Peyer's patch (tissue), 4 donors: ENCODE measurements at regions not wholly inside any gene's neighbourhood (a gene's known extent, or its start where the extent isn't known, plus 50 kb on each side); places are given as distances from the start of the nearest gene placed in this dataset.

Source experiments
- POLR2A ChIP-seq, 2 donors: fragments of 450-650 bp; IDR thresholded peaks; one replicate each; pipeline ENCODE4 v1.5.1; 2017; ENCODE audit warnings: antibody characterized with exemption in 2 of 2, mild to moderate bottlenecking in 2 of 2, moderate library complexity in 2 of 2
- TF ChIP-seq, protein P1 (sequence below), 6 experiments: fragments of 450-650 bp in 4 of 6; fragments of 200-600 bp in 2 of 6; sonication (generic) in 1 of 6; IDR thresholded peaks; one replicate each; pipeline ENCODE4 v1.5.1; 2017 to 2019; ENCODE audit warnings: antibody characterized with exemption in 6 of 6, mild to moderate bottlenecking in 3 of 6, moderate library complexity in 1 of 6

DNA sequence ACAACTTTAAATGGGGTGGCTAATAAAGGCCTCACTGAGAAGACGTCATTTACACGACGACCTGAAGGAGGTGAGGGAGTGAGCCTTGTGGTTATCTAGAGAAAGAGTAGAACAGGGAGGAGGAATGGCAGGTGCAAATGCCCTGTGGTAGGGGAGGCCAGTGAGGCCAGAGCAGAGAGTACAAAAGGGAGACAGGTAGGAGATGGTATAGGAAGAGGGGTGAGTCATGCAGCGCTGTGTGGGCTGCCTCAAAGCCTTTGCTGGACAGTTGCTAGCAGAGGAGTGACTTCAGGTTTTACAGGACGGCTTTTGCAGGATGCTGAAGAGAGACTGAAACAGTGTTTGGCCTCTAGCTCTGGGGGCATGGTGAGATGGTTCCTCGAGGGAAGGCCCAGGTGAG lies 116.0 kb downstream of the IER5 start:
- TF ChIP-seq, protein P1, sequence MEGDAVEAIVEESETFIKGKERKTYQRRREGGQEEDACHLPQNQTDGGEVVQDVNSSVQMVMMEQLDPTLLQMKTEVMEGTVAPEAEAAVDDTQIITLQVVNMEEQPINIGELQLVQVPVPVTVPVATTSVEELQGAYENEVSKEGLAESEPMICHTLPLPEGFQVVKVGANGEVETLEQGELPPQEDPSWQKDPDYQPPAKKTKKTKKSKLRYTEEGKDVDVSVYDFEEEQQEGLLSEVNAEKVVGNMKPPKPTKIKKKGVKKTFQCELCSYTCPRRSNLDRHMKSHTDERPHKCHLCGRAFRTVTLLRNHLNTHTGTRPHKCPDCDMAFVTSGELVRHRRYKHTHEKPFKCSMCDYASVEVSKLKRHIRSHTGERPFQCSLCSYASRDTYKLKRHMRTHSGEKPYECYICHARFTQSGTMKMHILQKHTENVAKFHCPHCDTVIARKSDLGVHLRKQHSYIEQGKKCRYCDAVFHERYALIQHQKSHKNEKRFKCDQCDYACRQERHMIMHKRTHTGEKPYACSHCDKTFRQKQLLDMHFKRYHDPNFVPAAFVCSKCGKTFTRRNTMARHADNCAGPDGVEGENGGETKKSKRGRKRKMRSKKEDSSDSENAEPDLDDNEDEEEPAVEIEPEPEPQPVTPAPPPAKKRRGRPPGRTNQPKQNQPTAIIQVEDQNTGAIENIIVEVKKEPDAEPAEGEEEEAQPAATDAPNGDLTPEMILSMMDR (IDR thresholded peaks at IDR 0.05), result no peak
- no peak for TF ChIP-seq POLR2A (IDR thresholded peaks at IDR 0.05)
